H1 (cell line): ENCODE measurements at regions not wholly inside any gene's neighbourhood (a gene's known extent, or its start where the extent isn't known, plus 50 kb on each side); places are given as distances from the start of the nearest gene placed in this dataset.

Experiments
- CTCF ChIA-PET: fragments of 300-600 bp; sonication (Branson Sonifier 250); formaldehyde crosslinking; loops from one replicate; lab custom pipeline; 2021; ENCODE audit not compliant: partially characterized antibody; lab: Charles Lee
- POLR2A ChIA-PET: fragments of 300-600 bp; sonication (Branson Sonifier 250); formaldehyde crosslinking; loops from one replicate; lab custom pipeline; 2021; ENCODE audit warnings: inconsistent platforms; ENCODE audit not compliant: partially characterized antibody; lab: Charles Lee
- DNase-seq, 2 experiments: peaks; one replicate each; pipeline versions ENCODE4 v3.0.0 to v3.0.0-alpha.2; 2010 to 2022; ENCODE audit warnings: low spot score in 2 of 2, low read depth in 1 of 2, mixed read lengths in 1 of 2
- FAIRE-seq: peaks from 2 replicates; lab custom pipeline; 2011; peaks lifted over from hg19 to GRCh38; lab: Jason Lieb, UNC
- H2AFZ ChIP-seq: 2 replicates; pipeline ENCODE4 v1.8.1; 2012; ENCODE audit warnings: low read length, inconsistent platforms
- H2AK5ac ChIP-seq: 2 replicates; pipeline ENCODE4 v1.6.1; 2013; ENCODE audit warnings: low read depth, low read length
- H2BK120ac ChIP-seq: replicated peaks from 2 replicates; pipeline ENCODE3; 2013; ENCODE audit warnings: low read depth, low read length, inconsistent platforms
- H2BK12ac ChIP-seq: 2 replicates; pipeline ENCODE4 v1.6.1; 2013; ENCODE audit warnings: low read depth, low read length
- H2BK15ac ChIP-seq: 2 replicates; pipeline ENCODE4 v1.6.1; 2013; ENCODE audit warnings: low read length
- H2BK20ac ChIP-seq: 2 replicates; pipeline ENCODE4 v1.6.1; 2013; ENCODE audit warnings: low read length
- H2BK5ac ChIP-seq: 2 replicates; pipeline ENCODE4 v1.6.1; 2013; ENCODE audit warnings: low read depth, low read length
- H3K14ac ChIP-seq: 2 replicates; pipeline ENCODE4 v1.6.1; 2013; ENCODE audit warnings: inconsistent platforms; ENCODE audit not compliant: insufficient read length
- H3K18ac ChIP-seq: 2 replicates; pipeline ENCODE4 v1.6.1; 2013; ENCODE audit warnings: low read length; ENCODE audit errors: extremely low read depth
- H3K23ac ChIP-seq: 2 replicates; pipeline ENCODE4 v1.6.1; 2013; ENCODE audit warnings: inconsistent platforms; ENCODE audit not compliant: insufficient read length
- H3K23me2 ChIP-seq: 2 replicates; pipeline ENCODE4 v1.6.1; 2013; ENCODE audit warnings: low read depth, low read length
- H3K27ac ChIP-seq: 2 replicates; pipeline ENCODE4 v1.6.1; 2011; ENCODE audit warnings: low read depth, low read length, inconsistent platforms
- H3K27me3 ChIP-seq, 4 experiments: replicated peaks in 1 of 4; 1 replicate in 1 of 4; 2 replicates in 3 of 4; pipeline versions ENCODE4 v1.6.1 to v1.8.1; 2011 to 2013; ENCODE audit warnings: low read length in 3 of 4, mild to moderate bottlenecking in 3 of 4, inconsistent platforms in 2 of 4, mixed read lengths in 2 of 4, moderate library complexity in 1 of 4; ENCODE audit not compliant: control insufficient read depth in 3 of 4, insufficient read depth in 3 of 4; ENCODE audit errors: extremely low read depth in 1 of 4
- H3K36me3 ChIP-seq, 4 experiments: 2 replicates each; pipeline versions ENCODE4 v1.6.1 to v1.8.1; 2011 to 2013; ENCODE audit warnings: mild to moderate bottlenecking in 4 of 4, low read length in 3 of 4, moderate library complexity in 2 of 4, control low read depth in 1 of 4, inconsistent platforms in 1 of 4; ENCODE audit not compliant: insufficient read depth in 4 of 4, control insufficient read depth in 2 of 4
- H3K4ac ChIP-seq: replicated peaks from 2 replicates; pipeline ENCODE3; 2013; ENCODE audit warnings: low read length, low read depth, mixed read lengths, inconsistent platforms; ENCODE audit not compliant: insufficient read length
- H3K4me1 ChIP-seq, 4 experiments: replicated peaks in 1 of 4; 1 replicate in 1 of 4; 2 replicates in 3 of 4; pipeline versions ENCODE4 v1.6.1 to v1.8.1; 2011 to 2013; ENCODE audit warnings: low read length in 3 of 4, inconsistent platforms in 2 of 4, mixed read lengths in 1 of 4; ENCODE audit not compliant: insufficient read depth in 4 of 4, control insufficient read depth in 3 of 4
- H3K4me2 ChIP-seq, 2 experiments: 2 replicates each; pipeline versions ENCODE4 v1.6.1 to v1.8.1; 2011 to 2013; ENCODE audit warnings: low read depth in 2 of 2, low read length in 2 of 2, control low read depth in 1 of 2, inconsistent platforms in 1 of 2, mild to moderate bottlenecking in 1 of 2; ENCODE audit not compliant: insufficient read depth in 1 of 2
- H3K4me3 ChIP-seq, 4 experiments: fragments of 200-600, 300-600 bp in 1 of 4; sonication (generic), shearing (Covaris generic), sonication (Bioruptor Twin) in 1 of 4; 2 replicates each; pipeline versions ENCODE4 v1.5.1 to v1.8.1; 2011 to 2016; ENCODE audit warnings: low read length in 4 of 4, low read depth in 3 of 4, control low read depth in 2 of 4, inconsistent platforms in 2 of 4, mild to moderate bottlenecking in 2 of 4, mixed read lengths in 1 of 4, moderate library complexity in 1 of 4; ENCODE audit not compliant: insufficient read depth in 2 of 4; ENCODE audit errors: extremely low read depth in 1 of 4
- H3K56ac ChIP-seq: replicated peaks from 2 replicates; pipeline ENCODE3; 2013; ENCODE audit warnings: low read depth, mild to moderate bottlenecking, mixed read lengths, low read length, inconsistent platforms; ENCODE audit not compliant: insufficient read length
- H3K79me1 ChIP-seq: 2 replicates; pipeline ENCODE4 v1.6.1; 2013; ENCODE audit warnings: low read depth, low read length, control low read depth
- H3K79me2 ChIP-seq, 2 experiments: 2 replicates each; pipeline versions ENCODE4 v1.6.1 to v1.8.1; 2012 to 2013; ENCODE audit warnings: low read length in 2 of 2, mild to moderate bottlenecking in 2 of 2, inconsistent platforms in 1 of 2; ENCODE audit not compliant: insufficient read depth in 2 of 2, control insufficient read depth in 1 of 2
- H3K9ac ChIP-seq, 4 experiments: replicated peaks in 1 of 4; 1 replicate in 1 of 4; 2 replicates in 3 of 4; pipeline versions ENCODE4 v1.6.1 to v1.8.1; 2011 to 2013; ENCODE audit warnings: low read depth in 3 of 4, low read length in 3 of 4, control low read depth in 2 of 4, mild to moderate bottlenecking in 2 of 4, moderate library complexity in 2 of 4, inconsistent platforms in 1 of 4; ENCODE audit errors: extremely low read depth in 1 of 4
- H3K9me3 ChIP-seq, 2 experiments: 2 replicates each; pipeline versions ENCODE4 v1.6.1 to v1.8.1; 2012 to 2013; ENCODE audit warnings: mild to moderate bottlenecking in 2 of 2, moderate library complexity in 2 of 2, control low read depth in 1 of 2, inconsistent platforms in 1 of 2, low read depth in 1 of 2, low read length in 1 of 2, mixed read lengths in 1 of 2; ENCODE audit not compliant: insufficient read depth in 2 of 2
- H4K20me1 ChIP-seq, 2 experiments: replicated peaks in 1 of 2; 2 replicates each; pipeline versions ENCODE3 to v1.8.1; 2011 to 2013; ENCODE audit warnings: inconsistent platforms in 2 of 2, low read length in 2 of 2, mild to moderate bottlenecking in 1 of 2; ENCODE audit not compliant: insufficient read depth in 2 of 2, control insufficient read depth in 1 of 2
- H4K5ac ChIP-seq: 2 replicates; pipeline ENCODE4 v1.6.1; 2013; ENCODE audit warnings: low read length, low read depth, mixed read lengths, inconsistent platforms; ENCODE audit not compliant: insufficient read length
- H4K8ac ChIP-seq: 2 replicates; pipeline ENCODE4 v1.8.0; 2013; ENCODE audit warnings: mild to moderate bottlenecking, moderate library complexity, low read length, inconsistent platforms; ENCODE audit not compliant: insufficient read depth; ENCODE audit errors: extremely low read depth
- H4K91ac ChIP-seq: replicated peaks from 2 replicates; pipeline ENCODE3; 2013; ENCODE audit warnings: low read length, mixed read lengths, inconsistent platforms; ENCODE audit not compliant: insufficient read length
- CTCF ChIP-seq, 3 experiments: IDR thresholded peaks; 1 replicate in 2 of 3; 2 replicates in 1 of 3; pipeline versions ENCODE4 v1.5.1 to v1.6.1; 2011; ENCODE audit warnings: low read length in 3 of 3, mild to moderate bottlenecking in 3 of 3, inconsistent platforms in 2 of 3, low read depth in 1 of 3, moderate library complexity in 1 of 3; ENCODE audit not compliant: insufficient read depth in 1 of 3; ENCODE audit errors: control extremely low read depth in 1 of 3
- WGBS, 2 experiments: shearing (Covaris generic) in 1 of 2; methylation state at CpG; one replicate each; pipeline versions ENCODE4 v1.1.6 to v1.1.7; 2013 to 2015; ENCODE audit warnings: low lambda C conversion rate in 2 of 2, mixed read lengths in 2 of 2, inconsistent platforms in 1 of 2, low coverage in 1 of 2, missing lambda C conversion rate in 1 of 2; ENCODE audit not compliant: insufficient replicate concordance in 2 of 2, insufficient coverage in 1 of 2, insufficient read length in 1 of 2; ENCODE audit errors: extremely low coverage in 1 of 2, missing lambda C conversion rate in 1 of 2; 5-methylcytosine and 5-hydroxymethylcytosine counted together

GRCh38 chr5:116769470-116769869 lies 194.8 kb upstream of the SEMA6A start:
- H2BK20ac ChIP-seq: no peak overlapping the region
- no peak overlapping the region for H3K18ac ChIP-seq
- no peak for FAIRE-seq
- no peaks in the 10 kb centered on the region for H3K79me1 ChIP-seq
- H4K8ac ChIP-seq: no peak overlapping the region
- no peaks in the 10 kb centered on the region for H3K27me3 ChIP-seq
- no peak overlapping the region for H4K91ac ChIP-seq
- H2BK5ac ChIP-seq: no peak overlapping the region
- no peak overlapping the region for H3K4me2 ChIP-seq
- no peak overlapping the region for H3K14ac ChIP-seq
- ChIA-PET POLR2A (no interaction called here), CTCF (no interaction called here)
- no peak overlapping the region for H3K4me3 ChIP-seq
- H2AFZ ChIP-seq: no peak overlapping the region
- no peaks in the 10 kb centered on the region for H3K79me2 ChIP-seq
- no peak overlapping the region for H3K4ac ChIP-seq
- 89% methylated on average over 7 of the region's 7 CpGs; no CpG with 5 or more reads in 1 of the 2 experiments for WGBS, 2 experiments
- H2BK15ac ChIP-seq: no peak overlapping the region
- H4K20me1 ChIP-seq: no peaks in the 10 kb centered on the region
- no peaks in the 10 kb centered on the region for H3K36me3 ChIP-seq
- no peak overlapping the region for H2BK120ac ChIP-seq
- H3K9ac ChIP-seq: no peak overlapping the region
- no peak overlapping the region for H4K5ac ChIP-seq
- no peak for DNase-seq
- H3K4me1 ChIP-seq: peaks cover 4 to 15% (median 13%) of the 10 kb centered on the region in 4 experiments; a peak in 6 of 7 replicates
- H2AK5ac ChIP-seq: no peak overlapping the region
- no peak overlapping the region for H3K27ac ChIP-seq
- H2BK12ac ChIP-seq: no peak overlapping the region
- no peak for TF ChIP-seq CTCF (IDR thresholded peaks at IDR 0.05; ENCODE audit: control extremely low read depth in 1 of 3, insufficient read depth in 1 of 3, low read depth in 1 of 3, low read length in 3 of 3)
- H3K56ac ChIP-seq: no peak overlapping the region
- no peaks in the 10 kb centered on the region for H3K9me3 ChIP-seq
- H3K23ac ChIP-seq: no peak overlapping the region
- H3K23me2 ChIP-seq: no peaks in the 10 kb centered on the region
